GM10266 (cell line): ENCODE measurements at regions not wholly inside any gene's neighbourhood (a gene's known extent, or its start where the extent isn't known, plus 50 kb on each side); places are given as distances from the start of the nearest gene placed in this dataset.

ENCODE experiments used
- DNase-seq: peaks from one replicate; pipeline ENCODE4 v3.0.0; 2012; ENCODE audit errors: extremely low spot score
- CTCF ChIP-seq: IDR thresholded peaks from 2 replicates; pipeline ENCODE4 v1.5.1; 2012; ENCODE audit warnings: mild to moderate bottlenecking, low read depth; ENCODE audit not compliant: control insufficient read depth, insufficient read depth; ENCODE audit errors: missing control alignments

GRCh38 chr4:19992471-19993093 is 259.1 kb upstream of the SLIT2 start:
- TF ChIP-seq CTCF, result no peak
- DNase-seq, result no peak

GRCh38 chr4:19987746-19988145 is 264.0 kb upstream of the SLIT2 start:
- no peak for TF ChIP-seq CTCF

GRCh38 chr4:19983072-19983471 is 268.6 kb upstream of the SLIT2 start:
- no peak for DNase-seq
- no peak for TF ChIP-seq CTCF

More at GRCh38 chr4:19987746-19988145, 264.0 kb upstream of the SLIT2 start:
- no peak for DNase-seq

GRCh38 chr4:19982556-19982955 is 269.1 kb upstream of the SLIT2 start:
- DNase-seq, result no peak
- TF ChIP-seq CTCF, result no peak

GRCh38 chr4:19971829-19972228 is 279.9 kb upstream of the SLIT2 start:
- TF ChIP-seq CTCF, result no peak
- DNase-seq, result no peak

GRCh38 chr4:19969492-19969891 is 282.2 kb upstream of the SLIT2 start:
- TF ChIP-seq CTCF, result no peak
- DNase-seq, result no peak

GRCh38 chr4:19961091-19961490 is 290.6 kb upstream of the SLIT2 start:
- no peak for TF ChIP-seq CTCF
- DNase-seq, result no peak
